ENCODE measurements at regions not wholly inside any gene's neighbourhood (a gene's known extent, or its start where the extent isn't known, plus 50 kb on each side); places are given as distances from the start of the nearest gene placed in this dataset.

GRCh38 chr18:45480219-45481015 is 134.9 kb upstream of the SLC14A2 start:
- Histone ChIP-seq H2BK120ac (ENCODE audit: low read depth, low read length) (no peak overlapping the region), H3K9ac (ENCODE audit: low read depth, low read length) (no peak overlapping the region), H3K9me3 (ENCODE audit: control insufficient read depth, insufficient read depth, low read length) (no peaks in the 10 kb centered on the region), H3K27me3 (ENCODE audit: control insufficient read depth, insufficient read depth, low read length) (no peaks in the 10 kb centered on the region; the same call in 1 of the 2 replicates), H3K4me2 (ENCODE audit: low read depth, low read length) (no peak overlapping the region), H3K56ac (ENCODE audit: extremely low read depth, insufficient read depth, low read length) (no peak overlapping the region), H3K14ac (replicated peaks; ENCODE audit: low read depth, low read length) (no peak overlapping the region), H4K20me1 (ENCODE audit: insufficient read depth, low read length) (no peaks in the 10 kb centered on the region), H3K18ac (ENCODE audit: low read depth, low read length) (no peak overlapping the region), H3K27ac (ENCODE audit: insufficient read depth, low read length) (no peak overlapping the region), H3K4me3 (ENCODE audit: insufficient read depth, low read depth, low read length) (no peak overlapping the region), H2AK9ac (replicated peaks; ENCODE audit: low read depth, low read length, poor library complexity) (no peak overlapping the region), H2BK20ac (ENCODE audit: low read depth, low read length) (no peak overlapping the region), H2AFZ (replicated peaks; ENCODE audit: low read length, poor library complexity) (no peak overlapping the region), H3K9me1 (ENCODE audit: insufficient read depth, low read length) (no peaks in the 10 kb centered on the region), H2AK5ac (ENCODE audit: low read depth, low read length) (no peak overlapping the region), H2BK5ac (ENCODE audit: low read depth, low read length, poor library complexity, severe bottlenecking) (no peak overlapping the region), H4K5ac (ENCODE audit: low read depth, low read length) (no peak overlapping the region), H4K91ac (ENCODE audit: insufficient read depth, low read depth, low read length) (no peak overlapping the region), H4K8ac (ENCODE audit: low read depth in 2 of 2, low read length in 2 of 2) (no peak overlapping the region), H3K79me1 (ENCODE audit: low read depth in 1 of 2, low read length in 2 of 2) (no peaks in the 10 kb centered on the region), H2BK15ac (ENCODE audit: low read depth, low read length) (no peak overlapping the region), H3K4me1 (ENCODE audit: control insufficient read depth, insufficient read depth, low read length) (no peaks in the 10 kb centered on the region), H3K4ac (ENCODE audit: low read depth, low read length) (no peak overlapping the region), H3K23ac (ENCODE audit: low read depth, low read length) (no peak overlapping the region), H3K36me3 (ENCODE audit: control insufficient read depth, insufficient read depth, low read length) (no peaks in the 10 kb centered on the region)
- POLR2A ChIA-PET (ENCODE audit: unreplicated experiment): no interaction called here
- DNase-seq: no peak
- intact Hi-C loops (cut with micrococcal nuclease) (no loop called here), in situ Hi-C loops (cut with MboI; ENCODE audit: low sequenced_read_pairs) (no loop called here), dilution Hi-C loops (cut with HindIII; ENCODE audit: low sequenced_read_pairs, unreplicated experiment) (no loop called here)
- no TSS peak for BruUV-seq (replicated peaks)
- CTCF ChIA-PET: no interaction called here
- no peak for TF ChIP-seq MAFK (IDR thresholded peaks at IDR 0.05; ENCODE audit: low read depth, low read length)
- TF ChIP-seq POLR2A (IDR thresholded peaks at IDR 0.05; ENCODE audit: low read depth, low read length): no peak
- TF ChIP-seq RCOR1 (IDR thresholded peaks at IDR 0.05; ENCODE audit: insufficient replicate concordance, low read length): no peak
- no peak for TF ChIP-seq RFX5 (IDR thresholded peaks at IDR 0.05; ENCODE audit: low read depth, low read length)
- TF ChIP-seq BHLHE40 (IDR thresholded peaks at IDR 0.05; ENCODE audit: low read depth, low read length): no peak
- no peak for TF ChIP-seq MAZ (IDR thresholded peaks at IDR 0.05; ENCODE audit: borderline replicate concordance, low read depth, low read length)
- TF ChIP-seq NFE2L2 (IDR thresholded peaks at IDR 0.05; ENCODE audit: low read depth, low read length): no peak
- no peak for TF ChIP-seq MXI1 (IDR thresholded peaks at IDR 0.05; ENCODE audit: borderline replicate concordance, low read depth, low read length)
- WGBS, 2 experiments (ENCODE audit: extremely low coverage in 2 of 2, insufficient read length in 1 of 2): no CpG with 5 or more reads among the region's 1 CpG
- ATAC-seq (ENCODE audit: low read depth): no peak

All from IMR-90 (cell line).